NAMALWA (cell line): ENCODE measurements at regions not wholly inside any gene's neighbourhood (a gene's known extent, or its start where the extent isn't known, plus 50 kb on each side); places are given as distances from the start of the nearest gene placed in this dataset.
A peak's percentile ranks its signal among the peaks of the same experiment; 100 is the strongest.

ENCODE experiments used
- DNase-seq: peaks from one replicate; pipeline ENCODE4 v3.0.0-alpha.2; 2015; ENCODE audit warnings: low spot score

- DNase-seq: no peak
Measured at GRCh38 chr1:84090447-84091245, 53.4 kb upstream of the PRKACB start.

GRCh38 chr1:84089867-84090266, 54.2 kb upstream of the PRKACB start:
- DNase-seq: no peak

GRCh38 chr1:84089465-84089864, 54.6 kb upstream of the PRKACB start:
- DNase-seq: no peak

GRCh38 chr1:84086616-84087015, 57.5 kb upstream of the PRKACB start:
- no peak for DNase-seq

- no peak for DNase-seq
Measured at GRCh38 chr1:84086189-84086588, 57.9 kb upstream of the PRKACB start.

GRCh38 chr1:84083307-84083706, 60.8 kb upstream of the PRKACB start:
- no peak for DNase-seq

GRCh38 chr1:84078842-84079202, 65.2 kb upstream of the PRKACB start:
- peak; percentile 26 for DNase-seq

GRCh38 chr1:84078108-84078841, 65.8 kb upstream of the PRKACB start:
- DNase-seq: no peak

GRCh38 chr1:84077476-84078107, 66.5 kb upstream of the PRKACB start:
- peak; percentile 86 for DNase-seq

GRCh38 chr1:84073266-84073665, 70.8 kb upstream of the PRKACB start:
- DNase-seq: no peak

- peak; percentile 11 for DNase-seq
Measured at GRCh38 chr1:84069236-84069845, 70.4 kb upstream of the TTLL7 start.

GRCh38 chr1:84062496-84062895, 63.6 kb upstream of the TTLL7 start:
- DNase-seq: no peak

- no peak for DNase-seq
Measured at GRCh38 chr1:84061336-84061735, 62.4 kb upstream of the TTLL7 start.

- no peak for DNase-seq
Measured at GRCh38 chr1:84060781-84061180, 61.8 kb upstream of the TTLL7 start.

GRCh38 chr1:84048820-84049219, 49.9 kb upstream of the TTLL7 start:
- DNase-seq: no peak
